DMS53 treated with DMSO at 0.1 percent for 48 hours (cell line): ENCODE measurements at regions not wholly inside any gene's neighbourhood (a gene's known extent, or its start where the extent isn't known, plus 50 kb on each side); places are given as distances from the start of the nearest gene placed in this dataset.

Experiments
- DNase-seq: peaks from one replicate; lab custom pipeline; 2025; ENCODE audit not compliant: unreplicated experiment; lab: John Stamatoyannopoulos, UW

DNA sequence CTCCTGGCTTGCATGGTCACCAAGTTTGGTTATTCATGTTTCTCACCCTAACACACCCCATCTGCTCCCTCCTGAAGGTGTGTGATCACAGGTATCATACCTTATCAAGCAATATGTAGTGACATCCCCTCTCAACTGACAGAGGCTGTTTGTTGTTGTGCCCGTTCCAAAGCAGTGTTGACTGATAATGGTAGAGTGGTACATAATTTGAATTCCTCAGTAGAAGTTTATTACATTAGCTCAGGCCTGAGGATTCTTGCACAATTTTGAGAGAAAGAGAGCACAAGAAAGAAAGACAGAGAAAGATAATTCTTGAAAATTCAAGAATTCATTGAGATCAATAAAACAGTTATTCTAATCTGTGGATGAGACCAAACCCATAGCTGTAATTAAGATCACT lies 69.1 kb upstream of the SATB1 start:
- DNase-seq: no peak

DNA sequence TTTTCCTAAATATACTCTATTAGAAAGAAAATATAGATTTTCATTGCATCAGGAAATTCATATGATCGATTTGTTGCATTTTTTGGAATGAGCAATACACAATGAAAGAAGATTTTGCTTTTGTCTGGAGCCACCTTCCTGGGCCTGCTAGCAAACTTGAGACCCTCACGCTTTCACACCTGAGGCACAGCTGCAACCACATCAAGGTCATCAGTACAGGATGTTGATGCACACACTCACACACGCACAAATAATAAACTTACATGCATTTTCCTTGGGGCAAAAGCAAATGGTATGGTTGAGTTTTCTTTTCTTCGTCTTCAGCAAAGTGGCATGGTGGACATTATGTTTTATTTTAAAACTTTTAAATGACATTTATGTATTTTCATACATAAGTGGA lies 64.8 kb upstream of the SATB1 start:
- no peak for DNase-seq

DNA sequence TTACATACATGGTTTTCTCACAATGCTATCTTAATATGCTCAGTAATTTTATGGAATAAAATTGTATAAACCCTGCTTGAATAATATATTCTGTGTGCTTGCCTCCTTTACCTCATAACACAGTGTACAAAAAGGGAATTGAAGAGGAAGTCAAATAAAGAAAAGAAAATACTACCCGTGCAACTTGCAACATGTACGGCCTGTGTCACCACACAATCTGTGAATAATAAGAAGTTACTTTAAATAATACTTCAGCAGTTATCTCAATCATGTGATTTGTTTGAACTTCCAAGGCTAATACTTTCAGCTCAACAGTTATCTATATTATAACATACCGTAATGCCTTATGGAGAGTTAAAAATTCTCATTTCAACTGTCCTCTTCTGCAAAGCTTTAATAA lies 58.1 kb upstream of the SATB1 start:
- no peak for DNase-seq

DNA sequence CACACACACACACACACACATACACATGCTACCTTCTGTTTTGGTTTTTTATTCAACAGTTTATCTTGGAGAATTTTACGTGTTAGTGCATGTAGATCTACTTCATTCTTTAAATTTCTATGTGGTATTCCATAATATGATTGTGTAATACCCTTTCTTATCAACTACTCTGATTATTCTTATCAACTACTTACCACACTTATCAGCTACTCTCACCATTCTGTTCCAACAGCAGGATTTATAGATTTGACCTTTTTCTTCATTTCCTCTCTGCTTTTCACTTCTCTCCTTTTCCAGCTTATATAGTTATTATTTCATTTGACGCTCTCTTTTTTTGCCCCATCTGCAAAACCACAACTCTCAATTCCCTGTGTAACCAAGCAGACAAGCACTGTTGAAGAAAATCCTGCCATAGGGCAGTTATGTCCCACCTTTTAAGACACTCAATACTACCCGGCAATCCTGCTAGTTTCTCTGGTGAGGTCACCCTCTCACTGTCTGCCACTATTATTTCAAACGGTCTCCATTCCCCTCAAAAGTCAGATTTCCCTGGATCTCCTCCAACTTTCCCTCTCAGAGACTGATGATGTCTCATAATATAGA lies 56.9 kb upstream of the SATB1 start:
- DNase-seq: no peak

DNA sequence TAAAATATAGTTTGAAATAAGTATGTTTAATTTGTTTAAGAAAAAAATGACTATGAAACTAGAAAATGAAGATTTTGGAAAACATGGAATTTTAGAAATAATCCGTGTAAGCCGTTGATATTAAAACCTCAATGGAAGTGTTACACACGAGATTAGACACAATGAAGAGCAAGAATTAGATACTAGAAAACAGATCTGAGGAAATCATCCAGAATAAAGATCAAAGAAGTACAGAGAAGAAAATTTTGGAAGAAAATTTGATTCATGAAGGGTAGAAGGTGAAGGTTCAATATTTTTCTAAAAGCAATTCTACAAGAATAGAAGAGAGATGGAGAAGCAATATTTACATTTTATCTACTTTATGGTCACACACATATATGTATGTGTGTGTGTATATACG lies 52.5 kb upstream of the SATB1 start:
- no peak for DNase-seq
